ENCODE measurements at regions not wholly inside any gene's neighbourhood (a gene's known extent, or its start where the extent isn't known, plus 50 kb on each side); places are given as distances from the start of the nearest gene placed in this dataset.

GRCh38 chr2:18170642-18171041 is 292.2 kb downstream of the KCNS3 start:
- TF ChIP-seq CTCF (conservative IDR thresholded peaks at IDR 0.05; ENCODE audit: low read depth in 2 of 2) (no peak), EZH2 (IDR thresholded peaks at IDR 0.05; ENCODE audit: low read depth, unreplicated experiment) (no peak), JUNB (IDR thresholded peaks at IDR 0.05; ENCODE audit: unreplicated experiment) (no peak), NANOG (IDR thresholded peaks at IDR 0.05; ENCODE audit: borderline replicate concordance) (no peak), POLR2AphosphoS5 (IDR thresholded peaks at IDR 0.05; ENCODE audit: low read depth) (no peak), CREB1 (CRISPR knock-in tag; IDR thresholded peaks at IDR 0.05; ENCODE audit: low read depth) (no peak), ETS1 (IDR thresholded peaks at IDR 0.05) (no peak), EZH2phosphoT487 (IDR thresholded peaks at IDR 0.05; ENCODE audit: unreplicated experiment) (no peak), REST (IDR thresholded peaks at IDR 0.05; ENCODE audit: unreplicated experiment) (no peak), ZNF114 (CRISPR knock-in tag; IDR thresholded peaks at IDR 0.05) (no peak), STAT1 (IDR thresholded peaks at IDR 0.05; ENCODE audit: unreplicated experiment) (no peak)
